Neural cell (in vitro differentiated cells): ENCODE measurements at regions not wholly inside any gene's neighbourhood (a gene's known extent, or its start where the extent isn't known, plus 50 kb on each side); places are given as distances from the start of the nearest gene placed in this dataset.

ENCODE experiments used
- CTCF ChIP-seq: fragments of 450-650 bp; IDR thresholded peaks from 2 replicates; pipeline ENCODE4 v1.5.1; 2014; ENCODE audit warnings: antibody characterized with exemption, mild to moderate bottlenecking, moderate library complexity; ENCODE audit not compliant: poor library complexity, severe bottlenecking
- RAD21 ChIP-seq: fragments of 450-650 bp; conservative IDR thresholded peaks from 2 replicates; pipeline ENCODE4 v1.6.1; 2014; ENCODE audit warnings: antibody characterized with exemption, mild to moderate bottlenecking, moderate library complexity
- SMC3 ChIP-seq: fragments of 450-650 bp; conservative IDR thresholded peaks from 2 replicates; pipeline ENCODE4 v1.6.1; 2014; ENCODE audit warnings: antibody characterized with exemption, mild to moderate bottlenecking, moderate library complexity; ENCODE audit not compliant: poor library complexity

- TF ChIP-seq RAD21: no peak
- TF ChIP-seq SMC3: no peak
- no peak for TF ChIP-seq CTCF
Measured at GRCh38 chr17:52831536-52831935, 673.0 kb upstream of the CA10 start.
